HepG2 (cell line): ENCODE measurements at regions not wholly inside any gene's neighbourhood (a gene's known extent, or its start where the extent isn't known, plus 50 kb on each side); places are given as distances from the start of the nearest gene placed in this dataset.

ENCODE experiments used
- ATAC-seq: fragments of 200-7000 bp; cut with Tn5 transposase; 3 replicates; pipeline ENCODE4 v1.9.1; 2020; ENCODE audit warnings: mild to moderate bottlenecking, moderate library complexity
- BruUV-seq: library from RNA; stranded (reverse); fragments of 400-500 nt; replicated peaks from 2 replicates; lab custom pipeline; 2021; lab: Mats Ljungman, UMichigan
- CTCF ChIA-PET: fragments of 300-600 bp; formaldehyde crosslinking; extraction: SDS; loops from one replicate; lab custom pipeline; 2021; ENCODE audit warnings: low total read pairs, inconsistent platforms, low intra/inter-chr PET ratio; lab: Yijun Ruan, JAX
- POLR2A ChIA-PET: fragments of 350-600 bp; sonication (Branson Sonifier 250); formaldehyde crosslinking; loops from one replicate; lab custom pipeline; 2020; ENCODE audit warnings: antibody characterized with exemption, inconsistent platforms; lab: Yijun Ruan, JAX
- DNase-seq: peaks from one replicate; pipeline ENCODE4 v3.0.0-alpha.2; 2015; ENCODE audit warnings: low spot score
- FAIRE-seq: peaks from 3 replicates; lab custom pipeline; 2011; peaks lifted over from hg19 to GRCh38; lab: Jason Lieb, UNC
- H2AFZ ChIP-seq: one replicate; pipeline ENCODE4 v1.6.1; 2011; ENCODE audit warnings: low read length, inconsistent platforms
- H3K27ac ChIP-seq: fragments of 300-600 bp; 3 replicates; pipeline ENCODE4 v1.8.0; 2011; ENCODE audit warnings: mixed run types, mild to moderate bottlenecking, mixed read lengths, low read length, inconsistent platforms; ENCODE audit not compliant: insufficient read depth; ENCODE audit errors: extremely low read length
- H3K27me3 ChIP-seq, 2 experiments: fragments of 200-600 bp in 1 of 2; 2 replicates in 1 of 2; 3 replicates in 1 of 2; pipeline versions ENCODE4 v1.6.0 to v1.8.0; 2011; ENCODE audit warnings: low read length in 2 of 2, mild to moderate bottlenecking in 2 of 2, moderate library complexity in 2 of 2, inconsistent platforms in 1 of 2; ENCODE audit not compliant: insufficient read depth in 2 of 2, control insufficient read depth in 1 of 2
- H3K36me3 ChIP-seq, 2 experiments: fragments of 200-600 bp in 1 of 2; replicated peaks in 1 of 2; 2 replicates in 1 of 2; 3 replicates in 1 of 2; pipeline versions ENCODE4 v1.5.1 to v1.8.0; 2011; ENCODE audit warnings: low read length in 2 of 2, inconsistent platforms in 1 of 2; ENCODE audit not compliant: insufficient read depth in 2 of 2, control insufficient read depth in 1 of 2
- H3K4me1 ChIP-seq: 2 replicates; pipeline ENCODE4 v1.5.1; 2012; ENCODE audit warnings: low read length, inconsistent platforms; ENCODE audit not compliant: insufficient read depth
- H3K4me2 ChIP-seq: 2 replicates; pipeline ENCODE4 v1.6.0; 2011; ENCODE audit warnings: low read depth, low read length, inconsistent platforms
- H3K4me3 ChIP-seq, 3 experiments: fragments of 200-600 bp in 1 of 3; sonication (generic), shearing (Covaris generic) in 1 of 3; replicated peaks in 1 of 3; 2 replicates each; pipeline ENCODE4 v1.5.1; 2011 to 2016; ENCODE audit warnings: low read length in 3 of 3, inconsistent platforms in 2 of 3, low read depth in 2 of 3, mild to moderate bottlenecking in 2 of 3, control low read depth in 1 of 3, mixed read lengths in 1 of 3; ENCODE audit not compliant: insufficient read depth in 1 of 3
- H3K79me2 ChIP-seq: one replicate; pipeline ENCODE4 v1.6.1; 2011; ENCODE audit warnings: low read length, inconsistent platforms; ENCODE audit not compliant: insufficient read depth
- H3K9ac ChIP-seq: 2 replicates; pipeline ENCODE4 v1.6.0; 2011; ENCODE audit warnings: mild to moderate bottlenecking, low read depth, low read length, inconsistent platforms; ENCODE audit not compliant: insufficient read depth
- H3K9me3 ChIP-seq: 2 replicates; pipeline ENCODE4 v1.5.1; 2012; ENCODE audit warnings: mild to moderate bottlenecking, low read length
- H4K20me1 ChIP-seq: 2 replicates; pipeline ENCODE4 v1.6.0; 2011; ENCODE audit warnings: inconsistent platforms, mild to moderate bottlenecking, low read length, moderate library complexity; ENCODE audit not compliant: insufficient read depth
- ARNTL ChIP-seq: sonication (generic); formaldehyde crosslinking; IDR thresholded peaks from 2 replicates; pipeline ENCODE4 v1.4.0; 2020; ENCODE audit warnings: mild to moderate bottlenecking, missing genetic modification reagents
- BRF2 ChIP-seq: sonication (generic); formaldehyde crosslinking; IDR thresholded peaks from 2 replicates; pipeline ENCODE4 v1.8.1; 2022; ENCODE audit warnings: mild to moderate bottlenecking, missing genetic modification reagents
- CSRNP2 ChIP-seq: sonication (generic); formaldehyde crosslinking; conservative IDR thresholded peaks from 2 replicates; pipeline ENCODE4 v1.8.0; 2022; ENCODE audit warnings: low read depth, missing genetic modification reagents
- DDIT3 ChIP-seq: sonication (generic); formaldehyde crosslinking; IDR thresholded peaks from 2 replicates; pipeline ENCODE4 v1.4.0; 2020; ENCODE audit warnings: mild to moderate bottlenecking, missing genetic modification reagents
- DMAP1 ChIP-seq: IDR thresholded peaks from 2 replicates; pipeline ENCODE4 v1.6.1; 2016
- EED ChIP-seq: sonication (generic); formaldehyde crosslinking; IDR thresholded peaks from 2 replicates; pipeline ENCODE4 v1.5.0; 2020; ENCODE audit warnings: mild to moderate bottlenecking, missing genetic modification reagents
- HBP1 ChIP-seq: IDR thresholded peaks from 2 replicates; pipeline ENCODE4 v1.6.1; 2016; ENCODE audit warnings: low read depth, control low read depth
- POLR2AphosphoS2 ChIP-seq: IDR thresholded peaks from 2 replicates; pipeline ENCODE4 v1.6.1; 2011; ENCODE audit warnings: low read depth, low read length, improper control_type of control experiment
- SETDB1 ChIP-seq: sonication (generic); formaldehyde crosslinking; IDR thresholded peaks from 2 replicates; pipeline ENCODE4 v1.5.1; 2020; ENCODE audit warnings: missing genetic modification reagents, mild to moderate bottlenecking, borderline replicate concordance
- THYN1 ChIP-seq: sonication (generic); formaldehyde crosslinking; IDR thresholded peaks from 2 replicates; pipeline ENCODE4 v1.8.1; 2023; ENCODE audit warnings: low read depth, mild to moderate bottlenecking, moderate library complexity, missing genetic modification reagents, borderline replicate concordance
- TOPORS ChIP-seq: sonication (generic); formaldehyde crosslinking; IDR thresholded peaks from 2 replicates; pipeline ENCODE4 v1.8.0; 2023; ENCODE audit warnings: mild to moderate bottlenecking, missing genetic modification reagents
- ZFYVE20 ChIP-seq: sonication (generic); formaldehyde crosslinking; IDR thresholded peaks from 2 replicates; pipeline ENCODE4 v1.8.0; 2023; ENCODE audit warnings: low read depth, mild to moderate bottlenecking, moderate library complexity, missing genetic modification reagents, borderline replicate concordance
- ZNF235 ChIP-seq: sonication (generic); formaldehyde crosslinking; IDR thresholded peaks from 2 replicates; pipeline ENCODE4 v1.8.1; 2023; ENCODE audit warnings: mild to moderate bottlenecking, missing genetic modification reagents, borderline replicate concordance
- ZNF329 ChIP-seq: sonication (generic); formaldehyde crosslinking; IDR thresholded peaks from 2 replicates; pipeline ENCODE4 v1.9.0; 2021; ENCODE audit warnings: low read depth, mild to moderate bottlenecking, missing genetic modification reagents
- ZNF431 ChIP-seq: sonication (generic); formaldehyde crosslinking; IDR thresholded peaks from 2 replicates; pipeline ENCODE4 v1.9.0; 2022; ENCODE audit warnings: missing genetic modification reagents, low read depth, mild to moderate bottlenecking, borderline replicate concordance
- ZNF747 ChIP-seq: sonication (generic); formaldehyde crosslinking; IDR thresholded peaks from 2 replicates; pipeline ENCODE4 v1.8.1; 2023; ENCODE audit warnings: missing genetic modification reagents, mild to moderate bottlenecking, borderline replicate concordance
- WGBS: methylation state at CpG from one replicate; pipeline ENCODE4 v1.1.6; 2017; ENCODE audit warnings: low lambda C conversion rate; 5-methylcytosine and 5-hydroxymethylcytosine counted together
- in situ Hi-C: cut with HindIII; loops from 2 replicates; pipeline ENCODE4 v1.10.0; 2017; ENCODE audit warnings: low pct_unique_long_range_greater_than_20kb; ENCODE audit not compliant: extremely low pct_ligation_motif_present
- intact Hi-C: fragments of 100-400 bp; cut with micrococcal nuclease; formaldehyde crosslinking; loops from one replicate; pipeline ENCODE4 v1.10.0; 2022; ENCODE audit not compliant: unreplicated experiment

GRCh38 chr12:22874151-22874550 is 249.2 kb downstream of the ETNK1 start:
- Histone ChIP-seq H3K27ac (no peak overlapping the region), H3K4me2 (no peak overlapping the region), H3K36me3 (no peaks in the 10 kb centered on the region), H4K20me1 (no peaks in the 10 kb centered on the region), H3K9ac (no peak overlapping the region), H3K4me3 (no peak overlapping the region), H3K4me1 (no peaks in the 10 kb centered on the region), H3K9me3 (no peaks in the 10 kb centered on the region), H3K79me2 (no peaks in the 10 kb centered on the region), H3K27me3 (no peaks in the 10 kb centered on the region; a peak in 1 of 5 replicates), H2AFZ (no peak overlapping the region)
- TF ChIP-seq DMAP1 (CRISPR knock-in tag) (no peak), ZNF747 (CRISPR knock-in tag) (no peak), ARNTL (CRISPR knock-in tag) (no peak), DDIT3 (CRISPR knock-in tag) (no peak), ZNF329 (CRISPR knock-in tag) (no peak), TOPORS (CRISPR knock-in tag) (no peak)
- ChIA-PET CTCF (no interaction called here), POLR2A (no interaction called here)
- intact Hi-C loops (no loop called here), in situ Hi-C loops (loop anchor here (25.0 kb wide), 1 partner anchor 1913 kb away; no protein-coding TSS in a partner anchor)
- no peak for ATAC-seq
- DNase-seq: no peak
- WGBS: 71% methylated on average over 8 of the region's 8 CpGs
- no peak for FAIRE-seq
- no TSS peak for BruUV-seq

GRCh38 chr12:22876262-22876661 is 251.3 kb downstream of the ETNK1 start:
- no TSS peak for BruUV-seq
- POLR2A ChIA-PET: no interaction called here
- Histone ChIP-seq H4K20me1 (no peaks in the 10 kb centered on the region), H3K9me3 (no peaks in the 10 kb centered on the region), H3K9ac (no peak overlapping the region), H2AFZ (no peak overlapping the region), H3K4me3 (no peak overlapping the region), H3K4me1 (no peaks in the 10 kb centered on the region), H3K4me2 (no peak overlapping the region), H3K27ac (no peak overlapping the region), H3K79me2 (no peaks in the 10 kb centered on the region), H3K27me3 (no peaks in the 10 kb centered on the region; a peak in 1 of 5 replicates), H3K36me3 (no peaks in the 10 kb centered on the region)
- no peak for DNase-seq
- intact Hi-C loops (no loop called here), in situ Hi-C loops (no loop called here)
- FAIRE-seq: no peak
- no peak for ATAC-seq
- 8% methylated on average over 2 of the region's 5 CpGs for WGBS
- CTCF ChIA-PET: no interaction called here
- TF ChIP-seq THYN1 (CRISPR knock-in tag) (no peak), ZFYVE20 (no peak), ZNF431 (no peak), EED (CRISPR knock-in tag) (no peak), ZNF235 (CRISPR knock-in tag) (no peak), HBP1 (CRISPR knock-in tag) (no peak), SETDB1 (CRISPR knock-in tag) (no peak), POLR2AphosphoS2 (no peak), BRF2 (CRISPR knock-in tag) (no peak), CSRNP2 (CRISPR knock-in tag) (no peak)
